CD4-positive, alpha-beta T cell treated with Interleukin-2 at 100 ng/mL for 4 hours (primary cell): ENCODE measurements at regions not wholly inside any gene's neighbourhood (a gene's known extent, or its start where the extent isn't known, plus 50 kb on each side); places are given as distances from the start of the nearest gene placed in this dataset.
"Not testable (repeated sequence)": the region's sequence is repeated elsewhere in the genome, so short reads cannot be mapped to it uniquely, and the experiment has no call there.

Experiments
- DNase-seq: peaks from one replicate; pipeline ENCODE4 v3.0.0-alpha.2; 2020; ENCODE audit warnings: low spot score

GRCh38 chr9:110023221-110023620, 184.7 kb downstream of the C9orf152 start:
- not testable (repeated sequence) for DNase-seq

- DNase-seq, result no peak
Observed at GRCh38 chr9:110025551-110026170, 182.3 kb downstream of the C9orf152 start.

DNA sequence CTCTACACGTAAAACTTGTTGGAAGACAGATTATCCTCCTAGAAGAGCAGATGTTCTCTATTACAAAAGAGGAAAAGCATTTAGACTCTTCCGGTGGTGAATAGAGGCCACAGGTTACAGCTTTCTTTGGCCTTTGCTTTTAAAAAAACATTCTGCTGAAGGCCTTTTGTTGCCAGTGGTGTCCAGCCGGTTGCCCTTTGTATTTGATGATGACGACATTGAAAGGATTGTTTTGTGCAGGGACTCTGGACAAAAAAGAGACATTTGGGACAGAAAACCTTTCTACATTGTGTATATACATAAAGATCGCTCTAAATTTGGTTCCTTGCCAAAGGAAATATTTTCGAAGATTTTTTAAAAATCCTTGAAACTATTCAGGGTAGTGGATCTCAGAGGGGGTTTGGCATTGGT, 180.3 kb downstream of the C9orf152 start:
- no peak for DNase-seq

GRCh38 chr9:110028271-110028670, 179.7 kb downstream of the C9orf152 start:
- no peak for DNase-seq

DNA sequence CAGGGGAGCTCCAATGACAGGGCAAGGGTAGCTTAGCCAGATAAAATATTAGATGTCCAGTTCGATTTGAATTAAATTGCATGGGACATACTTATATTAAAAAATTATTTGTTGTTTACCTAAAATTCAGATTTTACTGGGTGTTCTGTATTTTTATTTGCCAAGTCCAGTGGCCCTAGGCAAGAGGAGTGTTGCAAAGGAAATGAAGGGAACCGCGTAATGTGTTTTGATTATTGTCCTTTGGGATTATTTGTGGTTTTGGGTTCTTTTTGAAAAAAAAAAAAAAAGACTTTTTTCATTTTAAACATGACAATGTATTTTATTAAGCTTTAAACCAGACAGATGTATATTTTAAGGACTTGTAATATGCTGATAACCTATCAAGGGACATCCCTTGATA, 179.3 kb downstream of the C9orf152 start:
- DNase-seq, result no peak

DNA sequence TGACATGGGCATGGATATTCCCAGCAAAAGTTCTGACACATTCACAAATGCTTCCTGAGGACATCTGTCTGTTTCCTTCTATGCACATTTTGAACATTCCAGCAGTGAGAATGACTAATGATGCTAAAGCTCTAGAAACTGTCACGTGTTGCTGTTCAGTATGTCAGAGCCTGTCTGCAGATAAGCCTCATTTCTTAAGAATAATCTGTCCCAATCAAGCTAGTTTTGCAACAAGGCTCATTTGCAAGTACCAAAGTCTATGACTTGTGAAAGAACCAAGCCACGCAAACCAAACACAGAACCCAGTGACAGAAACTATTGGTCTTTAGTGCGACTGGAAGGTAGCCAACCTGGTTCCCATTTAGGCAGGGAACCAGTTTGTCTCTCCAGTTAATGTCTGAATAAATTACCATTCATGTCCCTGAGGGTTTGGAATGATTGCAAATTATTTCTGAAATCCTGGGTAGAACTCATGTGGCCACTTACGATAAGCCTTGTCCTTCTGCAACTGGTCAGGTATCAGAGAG, 178.5 kb downstream of the C9orf152 start:
- DNase-seq, result no peak

DNA sequence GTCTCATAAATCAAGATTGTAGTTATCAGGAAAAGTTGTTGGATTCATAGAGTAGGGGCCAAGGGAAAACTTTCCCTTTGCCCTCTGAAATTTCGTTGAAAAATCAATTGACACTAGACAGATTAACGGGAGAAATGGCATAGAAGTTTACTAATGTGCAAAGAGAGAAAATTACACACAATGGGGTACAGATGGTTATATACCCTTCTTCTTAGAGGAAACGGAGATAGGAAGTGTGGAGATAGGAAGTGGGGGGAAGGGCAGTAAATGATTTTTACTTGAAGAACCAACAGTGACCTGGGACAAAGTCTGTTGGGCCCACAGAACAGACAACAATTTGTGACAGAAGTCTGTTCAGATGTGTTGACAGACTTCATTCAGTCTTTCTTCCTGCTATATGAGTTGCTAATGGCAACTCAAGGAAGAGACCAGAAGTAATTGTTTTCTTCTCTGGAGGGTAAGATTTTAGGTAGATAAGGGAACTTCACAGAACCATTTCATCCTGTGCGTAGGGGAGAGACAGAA, 177.9 kb downstream of the C9orf152 start:
- DNase-seq, result no peak

- DNase-seq, result no peak
Observed at GRCh38 chr9:110030632-110031031, 177.3 kb downstream of the C9orf152 start.

GRCh38 chr9:110031511-110032173, 176.3 kb downstream of the C9orf152 start:
- DNase-seq, result no peak

DNA sequence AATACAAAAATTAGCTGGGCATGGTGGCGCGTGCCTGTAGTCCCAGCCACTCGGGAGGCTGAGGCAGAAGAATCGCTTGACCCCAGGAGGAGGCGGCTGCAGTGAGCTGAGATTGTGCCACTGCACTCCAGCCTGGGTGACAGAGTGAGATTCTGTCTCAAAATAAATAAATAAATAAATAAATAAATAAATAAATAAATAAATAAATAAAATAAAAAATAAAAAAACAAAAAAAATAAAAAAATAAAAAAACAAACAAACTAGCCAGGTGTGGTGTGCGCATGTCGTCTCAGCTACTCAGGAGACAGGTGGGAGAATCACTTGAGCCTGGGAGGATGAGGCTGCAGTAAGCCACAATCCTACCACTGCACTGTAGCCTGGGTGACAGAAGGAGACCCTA, 175.4 kb downstream of the C9orf152 start:
- not testable (repeated sequence) for DNase-seq

DNA sequence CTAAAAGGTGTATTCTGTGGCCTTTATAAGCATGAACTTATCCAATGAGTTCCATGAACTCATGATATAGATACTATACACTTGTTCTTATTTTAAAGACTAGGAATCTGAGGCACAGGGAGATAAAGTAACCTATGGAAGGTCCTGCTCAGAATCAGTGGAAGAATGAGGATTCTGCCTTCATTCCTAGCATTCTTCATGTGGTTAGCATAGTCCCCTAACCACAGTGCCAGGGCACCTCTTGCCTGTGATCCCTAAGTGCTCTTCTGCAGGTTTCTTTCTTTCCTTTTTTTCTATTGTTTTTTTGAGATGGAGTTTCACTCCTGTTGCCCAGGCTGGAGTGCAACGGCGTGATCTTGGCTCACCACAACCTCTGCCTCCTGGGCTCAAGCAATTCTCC, 174.1 kb downstream of the C9orf152 start:
- no peak for DNase-seq

DNA sequence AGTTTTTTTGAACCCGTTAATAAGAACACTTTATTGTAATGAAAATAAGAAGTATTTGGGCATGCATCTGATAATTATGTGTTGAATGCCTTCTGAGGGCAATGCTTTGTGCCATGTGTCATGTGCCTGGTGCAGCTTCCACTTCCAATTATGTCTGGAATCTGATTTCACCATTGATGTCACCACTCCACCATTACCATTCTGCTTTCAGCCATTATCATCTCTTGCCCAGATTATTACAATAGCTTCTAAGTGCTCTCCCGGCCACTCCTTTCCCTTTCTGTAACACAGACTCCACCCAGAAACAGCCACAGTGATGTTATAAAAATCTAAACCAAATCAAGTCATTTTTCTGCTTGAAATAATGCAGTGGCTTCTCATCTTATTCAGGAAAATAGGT, 171.7 kb downstream of the C9orf152 start:
- no peak for DNase-seq

DNA sequence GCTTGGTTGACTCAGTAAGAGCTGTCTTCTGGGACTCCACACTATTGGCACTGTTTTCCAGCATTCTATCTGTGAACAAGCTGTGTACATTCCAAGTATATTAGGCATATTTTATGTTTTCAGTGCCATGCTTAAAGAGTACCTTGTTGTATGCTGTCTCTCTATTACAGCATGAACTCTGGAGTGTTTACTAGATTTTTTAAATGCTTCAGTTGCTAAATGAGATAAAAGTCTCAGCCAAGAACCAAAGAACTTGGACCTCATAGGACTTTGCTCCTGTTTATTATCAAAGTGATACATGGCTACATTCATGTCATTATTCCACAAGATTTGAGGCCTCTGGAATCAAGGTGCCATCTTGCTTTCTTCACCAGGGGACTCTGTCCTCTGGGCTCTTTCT, 167.2 kb downstream of the C9orf152 start:
- no peak for DNase-seq

GRCh38 chr9:110041452-110041851, 166.5 kb downstream of the C9orf152 start:
- DNase-seq, result no peak

DNA sequence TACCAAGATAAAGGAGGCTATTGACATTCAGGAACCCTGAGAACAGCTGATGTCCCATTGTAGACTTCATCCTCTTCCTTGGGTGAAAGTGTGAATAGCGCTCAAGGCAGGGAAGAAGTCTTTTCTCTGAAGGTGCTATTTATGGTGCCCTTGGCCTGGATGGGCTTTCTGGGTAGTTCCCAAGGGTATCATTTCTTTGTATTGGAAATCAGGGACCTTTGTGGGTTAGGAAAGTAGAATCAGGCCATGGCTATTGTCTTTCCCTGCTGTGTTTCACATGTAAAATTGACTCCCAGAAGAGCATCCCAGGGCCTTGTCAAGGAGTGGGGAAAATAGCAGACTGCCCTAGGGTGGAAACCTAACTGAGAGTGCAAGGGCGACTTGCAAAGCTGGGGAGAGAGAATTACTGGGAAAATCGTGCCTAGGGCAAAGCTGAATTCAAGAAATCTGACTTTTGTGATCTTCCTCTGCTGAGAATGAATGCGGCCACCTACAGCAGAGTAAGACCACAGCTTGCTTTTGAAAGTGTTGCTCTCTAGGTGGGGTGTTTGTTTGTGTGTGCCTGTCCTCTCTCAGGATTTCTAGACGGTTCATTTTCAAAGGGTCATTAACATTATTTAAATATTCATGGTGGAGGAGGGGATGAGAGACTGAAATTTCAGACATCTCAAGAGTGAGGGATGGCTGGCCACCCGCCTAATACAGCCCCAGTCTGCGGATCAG, 160.6 kb downstream of the C9orf152 start:
- DNase-seq, result no peak

- no peak for DNase-seq
Observed at GRCh38 chr9:110047955-110048402, 160.0 kb downstream of the C9orf152 start.

DNA sequence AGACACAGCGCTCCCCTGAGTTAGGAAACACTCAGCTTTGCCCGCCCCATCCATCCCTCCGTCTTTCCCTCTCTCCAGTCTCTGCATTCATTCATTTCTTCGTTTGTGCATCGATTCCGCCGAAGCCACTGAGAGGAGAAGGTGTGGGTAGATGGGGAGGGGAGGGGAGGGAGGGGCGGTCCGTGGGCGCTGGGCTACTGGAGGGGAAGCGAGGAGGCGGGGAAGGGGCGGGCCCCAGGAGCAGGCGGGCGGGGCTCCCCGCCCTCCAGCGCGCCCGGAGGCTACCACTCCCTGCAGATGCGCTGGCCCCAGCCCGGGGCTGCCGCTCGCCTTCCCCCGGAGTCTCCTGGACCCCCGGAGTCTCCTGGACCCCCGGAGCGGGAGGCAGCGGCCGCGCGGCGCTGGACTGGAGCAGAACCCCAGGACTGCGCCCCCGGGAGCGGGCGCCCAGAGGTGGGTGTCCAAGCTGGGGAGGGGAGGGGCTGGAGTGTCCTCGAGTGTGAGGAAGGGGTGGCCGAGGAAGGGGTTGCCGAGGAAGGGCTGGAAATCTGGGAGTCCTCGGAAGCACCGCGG, 159.5 kb downstream of the C9orf152 start:
- peak; percentile 68 for DNase-seq

DNA sequence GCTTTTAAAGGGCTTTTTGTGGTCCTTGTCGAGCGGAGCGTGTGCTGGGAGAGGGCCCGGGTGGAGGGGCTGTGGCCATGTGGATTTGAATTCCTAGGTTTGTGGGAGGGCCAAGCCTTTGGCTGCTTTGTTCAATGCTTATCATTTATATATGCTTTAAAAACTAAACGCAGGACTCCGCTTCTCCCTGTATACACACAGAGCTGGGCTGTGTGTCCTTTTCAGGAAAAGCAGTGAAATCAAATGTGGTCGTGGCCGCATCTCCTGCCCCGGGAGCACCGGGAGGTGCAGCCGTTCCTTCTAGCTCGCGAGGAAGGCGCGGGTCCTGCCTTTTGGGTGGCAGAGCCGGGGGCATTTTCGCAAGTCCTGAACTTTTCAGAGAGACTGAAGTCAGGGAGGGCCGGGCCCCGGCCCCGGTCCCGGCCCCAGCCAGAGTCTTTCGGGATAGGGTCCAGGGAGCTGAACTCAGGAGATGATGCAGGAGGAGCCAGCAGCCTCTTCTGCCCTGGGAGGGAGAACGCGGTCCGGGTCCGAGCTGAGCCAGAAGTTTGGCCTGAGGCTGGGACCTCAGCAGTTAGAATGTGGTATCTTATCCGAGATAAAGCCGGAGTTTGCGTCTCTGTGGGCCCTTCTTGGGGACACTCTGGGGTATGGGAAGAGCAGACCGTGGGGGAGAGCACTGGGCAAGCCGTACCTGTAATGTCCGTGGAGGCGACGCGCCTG, 158.8 kb downstream of the C9orf152 start:
- DNase-seq, result no peak

DNA sequence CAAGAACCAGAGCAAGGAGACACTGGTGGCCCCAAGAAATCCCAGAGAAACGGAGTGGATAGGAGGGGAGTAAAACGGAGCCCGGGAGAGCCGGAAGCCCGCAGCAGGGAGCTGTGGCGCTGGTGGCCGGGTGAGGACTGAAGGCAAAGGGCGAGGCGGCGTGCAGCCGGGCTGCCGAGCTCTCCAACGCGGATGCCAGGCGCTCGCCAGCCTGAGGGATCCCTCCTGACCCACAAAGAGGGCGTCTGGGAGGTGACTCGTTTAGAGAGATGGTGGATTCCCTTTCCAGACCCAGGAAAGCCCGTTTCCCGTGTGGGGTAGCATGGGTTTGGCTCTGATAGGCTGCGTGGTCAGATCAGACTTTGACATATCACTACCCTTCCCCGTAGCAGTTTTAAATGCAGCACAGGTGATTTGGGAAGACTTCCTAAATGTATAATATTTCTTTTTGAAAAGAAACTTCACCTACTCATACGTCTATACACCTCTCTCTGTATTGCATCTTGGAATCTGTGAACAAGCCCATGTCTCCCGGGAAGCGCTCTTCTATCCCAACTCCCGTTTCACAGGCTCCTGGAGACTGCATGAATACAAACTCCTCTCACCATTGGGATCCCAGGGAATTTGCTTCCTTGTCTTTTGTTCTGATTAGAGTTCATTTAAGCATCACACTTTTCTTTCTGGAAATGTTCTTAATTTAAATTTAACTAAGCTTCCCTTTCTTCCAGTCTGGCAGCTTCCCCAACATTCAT, 158.1 kb downstream of the C9orf152 start:
- no peak for DNase-seq

GRCh38 chr9:110050925-110051355, 157.0 kb downstream of the C9orf152 start:
- DNase-seq, result peak; percentile 31

GRCh38 chr9:110056062-110056461, 151.9 kb downstream of the C9orf152 start:
- DNase-seq, result no peak
